Stimulated activated CD4-positive, alpha-beta T cell treated with anti-CD3 and anti-CD28 coated beads, Interleukin-4, amount 100 ng/mL, for 48 hours (primary cell): ENCODE measurements at regions not wholly inside any gene's neighbourhood (a gene's known extent, or its start where the extent isn't known, plus 50 kb on each side); places are given as distances from the start of the nearest gene placed in this dataset.

Source experiments
- DNase-seq, 2 donors: peaks; one replicate each; pipeline ENCODE4 v3.0.0-alpha.2; 2020; ENCODE audit warnings: low read depth in 2 of 2

GRCh38 chr2:217037353-217037752 lies 177.5 kb upstream of the TNP1 start:
- DNase-seq, result no peak

DNA sequence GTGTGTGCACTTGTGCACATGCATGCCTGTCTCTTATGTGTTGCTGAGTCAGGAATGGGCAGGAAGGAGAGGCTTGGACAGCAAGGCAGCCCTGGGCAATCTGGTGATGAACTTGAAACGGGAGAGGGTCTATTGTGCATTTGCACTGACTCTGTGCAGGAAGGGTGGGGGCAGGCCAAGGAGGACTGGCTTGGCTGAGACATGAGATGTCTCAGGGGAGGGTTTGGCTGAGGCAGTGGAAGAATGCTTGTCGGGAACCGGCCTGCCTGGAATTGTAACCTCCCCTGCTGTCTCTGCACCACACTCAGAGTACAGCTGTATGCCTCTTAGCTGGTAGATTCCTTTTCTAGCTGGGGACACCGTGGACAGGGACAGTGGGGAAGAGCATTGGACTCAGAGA lies 176.1 kb upstream of the TNP1 start:
- DNase-seq, result no peak

DNA sequence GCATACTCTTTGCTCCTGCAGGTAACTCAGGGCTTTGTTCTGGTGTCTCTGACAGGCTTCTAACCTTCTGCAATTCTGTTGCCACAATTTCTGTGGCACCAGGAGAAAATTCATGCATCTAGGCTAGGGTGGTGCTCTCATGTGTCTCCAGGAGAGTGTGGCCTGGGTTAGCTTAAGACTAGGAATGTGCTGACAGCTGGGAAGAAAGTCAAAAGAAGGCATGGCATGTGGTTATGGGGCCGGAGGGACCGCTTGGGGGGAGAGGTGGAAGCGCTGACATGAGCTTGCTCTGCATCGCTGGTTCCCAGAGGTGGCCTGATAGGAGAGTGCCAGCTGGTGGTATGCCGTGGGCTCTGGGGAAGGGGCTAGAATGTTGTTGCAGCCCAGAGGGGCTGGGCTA lies 173.3 kb upstream of the TNP1 start:
- no peak for DNase-seq

DNA sequence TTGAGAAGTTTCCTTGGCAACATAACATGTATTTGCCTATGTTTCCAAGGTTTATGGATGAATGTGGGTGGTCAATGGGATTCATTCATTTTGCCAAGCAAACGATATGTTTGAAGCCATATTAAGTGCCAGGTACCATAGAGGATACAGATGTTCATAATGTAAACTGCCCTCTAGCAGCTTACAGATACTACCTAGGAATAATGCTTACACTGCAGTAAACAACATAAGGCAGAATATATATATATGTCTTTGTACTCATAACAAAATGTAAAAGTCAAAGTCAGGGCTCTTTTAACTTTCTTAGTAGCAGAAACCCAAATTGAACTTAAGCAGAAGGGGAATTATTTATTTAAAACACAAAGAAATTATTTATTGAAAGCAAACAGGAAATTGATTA lies 171.6 kb upstream of the TNP1 start:
- no peak for DNase-seq

DNA sequence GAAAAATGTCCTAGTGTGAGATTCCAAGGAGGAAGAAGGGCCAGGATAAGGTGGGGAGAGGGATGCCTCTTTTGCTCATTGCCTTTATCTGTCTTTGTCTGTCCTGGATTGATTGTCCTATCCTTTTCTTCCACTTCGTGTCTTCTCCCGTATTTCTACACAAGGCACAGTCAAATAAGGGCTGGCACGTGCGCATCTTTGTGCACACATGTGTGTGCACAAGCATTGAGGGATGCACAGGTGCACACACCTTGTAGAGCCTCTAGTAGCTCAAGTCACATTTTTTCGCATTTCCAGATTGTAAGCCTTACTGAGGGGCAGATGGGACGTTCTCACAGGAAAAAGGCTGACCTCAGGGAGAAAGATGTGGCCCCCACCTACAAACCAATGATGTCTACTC lies 170.2 kb upstream of the TNP1 start:
- no peak for DNase-seq

- DNase-seq, result no peak
These were observed 168.3 kb upstream of the TNP1 start for GRCh38 chr2:217028128-217028527.

DNA sequence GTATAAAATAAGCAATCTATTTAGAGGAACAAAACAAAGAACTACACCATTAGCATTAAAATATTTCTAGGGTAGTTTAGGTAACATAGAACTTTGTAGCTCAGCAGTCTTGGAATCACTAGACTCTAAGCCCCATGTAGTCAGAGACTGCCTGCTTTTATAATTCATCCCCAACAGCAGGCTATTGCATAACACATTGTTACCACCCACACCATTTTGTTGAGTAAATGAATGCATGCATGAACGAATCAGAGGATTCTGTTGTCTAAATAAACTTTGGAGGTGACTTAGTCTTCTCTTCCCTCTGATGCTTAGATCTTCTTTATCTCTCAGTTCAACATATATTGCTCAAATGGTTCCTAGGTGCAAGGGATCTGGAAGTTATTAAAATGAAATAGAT lies 167.6 kb upstream of the TNP1 start:
- DNase-seq, result no peak

DNA sequence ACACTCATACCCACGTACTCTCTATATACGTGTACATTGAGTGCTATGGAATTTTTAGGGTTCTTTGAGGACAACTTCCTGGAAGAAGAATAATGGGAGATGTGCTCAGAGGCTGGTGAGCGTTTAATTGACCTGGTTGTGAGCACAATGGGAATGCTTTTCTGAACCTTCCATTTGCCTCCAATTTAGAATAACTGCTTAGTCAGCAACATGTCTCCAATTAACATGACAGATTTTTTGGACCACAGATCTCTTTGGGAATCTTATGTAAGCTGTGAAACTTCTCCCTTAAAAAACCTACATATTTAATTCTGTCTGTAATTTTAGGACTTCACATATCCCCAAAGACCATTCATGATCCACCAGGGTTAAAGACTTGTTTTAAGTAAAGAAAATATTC lies 166.7 kb upstream of the TNP1 start:
- DNase-seq, result no peak

- no peak for DNase-seq
These were observed 166.3 kb upstream of the TNP1 start for GRCh38 chr2:217026161-217026560.

- no peak for DNase-seq
These were observed 163.7 kb upstream of the TNP1 start for GRCh38 chr2:217023611-217024010.

GRCh38 chr2:217017456-217018252 lies 157.8 kb upstream of the TNP1 start:
- DNase-seq, result no peak

- DNase-seq, result no peak
These were observed 157.0 kb upstream of the TNP1 start for GRCh38 chr2:217016796-217017419.

- no peak for DNase-seq
These were observed 154.7 kb upstream of the TNP1 start for GRCh38 chr2:217014328-217015105.

DNA sequence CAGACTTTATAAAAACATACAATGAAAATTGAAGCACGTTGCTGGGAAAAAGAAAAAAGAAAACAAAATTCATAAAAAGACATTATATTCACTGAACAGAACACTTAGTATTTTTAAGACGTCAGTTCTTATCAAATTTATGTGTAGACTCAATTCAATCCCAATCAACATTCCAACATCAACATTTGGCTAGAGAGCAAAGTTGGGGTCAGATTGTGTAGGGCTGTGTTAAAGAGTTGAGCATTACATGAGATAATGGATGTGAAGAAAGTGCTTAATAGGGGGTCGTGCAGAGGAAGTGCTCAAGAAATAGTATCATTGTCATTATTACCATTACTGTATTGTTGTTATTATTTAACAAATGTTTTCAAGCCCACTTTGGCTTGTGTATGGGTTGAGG lies 154.1 kb upstream of the TNP1 start:
- no peak for DNase-seq

DNA sequence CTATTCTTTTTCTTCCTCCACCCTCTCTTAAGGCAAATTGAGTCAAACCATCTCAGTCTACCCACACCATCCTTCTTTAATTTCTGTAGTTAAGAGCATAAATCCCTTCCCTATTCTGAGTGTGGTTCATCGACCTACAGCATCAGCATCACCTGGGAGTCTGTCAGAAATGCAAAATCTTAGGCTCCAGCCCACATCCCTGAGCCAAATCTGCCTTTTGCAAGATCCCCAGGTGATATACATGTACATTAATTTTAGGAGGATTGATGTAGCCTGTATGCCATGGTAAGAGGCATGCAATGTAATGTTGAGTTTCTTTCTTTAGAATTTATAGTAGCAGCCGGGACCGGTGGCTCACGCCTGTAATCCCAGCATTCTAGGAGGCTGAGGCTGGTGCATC lies 151.7 kb upstream of the TNP1 start:
- no peak for DNase-seq

- DNase-seq, result no peak
These were observed 150.3 kb upstream of the TNP1 start for GRCh38 chr2:217010173-217010572.

GRCh38 chr2:217008794-217009193 lies 148.9 kb upstream of the TNP1 start:
- no peak for DNase-seq

GRCh38 chr2:217006217-217006616 lies 146.4 kb upstream of the TNP1 start:
- DNase-seq, result no peak

- no peak for DNase-seq
These were observed 144.8 kb upstream of the TNP1 start for GRCh38 chr2:217004656-217005055.

GRCh38 chr2:217001740-217002139 lies 141.9 kb upstream of the TNP1 start:
- no peak for DNase-seq

DNA sequence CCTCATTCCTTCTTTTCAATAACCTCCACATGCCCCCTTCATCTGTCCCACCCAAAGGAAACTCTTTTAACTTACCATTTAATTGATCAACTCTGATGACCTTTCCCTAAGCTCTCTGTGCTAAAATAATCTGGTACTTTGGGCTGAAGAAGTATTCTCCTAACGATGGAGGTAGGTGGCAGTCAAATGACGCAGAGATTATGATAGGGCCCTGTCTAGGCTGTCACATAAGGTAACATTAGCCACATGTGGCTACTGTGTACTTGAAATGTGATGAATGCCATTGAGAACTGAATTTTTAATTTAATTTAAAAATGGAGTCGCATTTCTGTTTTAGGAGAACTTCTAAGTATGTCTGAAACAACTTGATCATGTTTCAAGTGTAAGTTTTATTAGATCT lies 140.5 kb upstream of the TNP1 start:
- no peak for DNase-seq

DNA sequence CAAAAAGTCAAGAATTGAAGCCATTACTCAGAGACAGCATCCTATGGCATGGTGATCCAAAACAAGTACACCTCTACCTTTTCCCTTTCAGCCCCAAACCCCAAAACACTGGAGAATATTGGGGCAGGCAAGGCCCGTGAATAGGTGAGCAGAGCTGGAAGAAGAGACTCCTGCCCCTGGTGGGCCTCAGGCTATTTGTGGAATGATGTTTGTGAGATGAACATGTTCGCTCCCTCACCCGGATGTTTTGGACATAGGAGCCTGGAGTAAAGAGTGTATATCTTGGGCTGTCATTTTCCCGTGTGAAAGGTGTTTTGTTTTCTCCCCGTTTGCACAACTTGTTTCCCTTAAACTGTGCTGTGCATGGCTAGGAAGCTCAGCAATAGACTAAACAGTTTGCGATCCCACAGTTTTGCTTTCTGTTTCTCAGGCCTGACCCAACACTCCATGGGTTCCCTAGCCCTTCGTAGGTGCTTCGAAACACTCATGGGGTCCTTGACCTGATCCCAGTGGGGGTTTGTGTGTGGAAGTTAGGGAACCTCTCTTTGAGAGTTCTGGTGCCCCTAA lies 136.5 kb upstream of the TNP1 start:
- DNase-seq, result no peak
